ENCODE measurements at regions not wholly inside any gene's neighbourhood (a gene's known extent, or its start where the extent isn't known, plus 50 kb on each side); places are given as distances from the start of the nearest gene placed in this dataset.
A peak's percentile ranks its signal among the peaks of the same experiment; 100 is the strongest.

DNA sequence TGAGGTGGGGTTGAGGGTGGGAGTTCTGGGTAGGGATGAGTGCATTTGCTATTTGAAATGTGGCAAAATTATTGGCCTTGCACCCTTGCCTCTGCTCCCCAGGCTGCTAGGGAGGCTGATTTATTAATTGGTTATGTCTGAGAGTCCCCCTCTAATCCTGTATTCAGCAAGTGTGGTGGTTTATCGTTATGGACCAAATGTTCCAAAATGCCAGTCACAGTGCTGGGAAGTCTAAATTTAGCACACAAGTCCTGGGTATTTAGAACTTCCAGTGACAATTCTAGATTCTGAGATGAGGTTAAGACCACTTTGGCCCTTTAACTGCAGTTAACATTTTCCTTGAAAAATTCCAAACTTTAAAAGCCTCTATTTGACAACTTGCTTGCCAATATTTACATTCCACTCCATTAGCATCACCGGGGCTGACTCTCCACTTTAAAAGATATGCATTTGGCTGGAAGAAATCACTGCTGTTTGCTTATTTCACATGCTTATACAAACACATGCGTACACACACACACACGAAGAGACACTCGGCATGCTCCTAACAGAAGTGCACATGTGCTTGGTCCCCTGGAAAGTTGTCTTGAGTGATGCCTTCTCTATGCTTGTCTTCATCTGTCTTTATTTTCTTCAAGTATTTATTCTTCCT lies 247.7 kb downstream of the IL20RB start:
- no peaks in the 10 kb centered on the region for H4K20me1 ChIP-seq (ENCODE audit: insufficient read depth, low read length)
- DNase-seq (ENCODE audit: low spot score) (peak; percentile 21), FAIRE-seq (no peak), ATAC-seq (no peak)
- TF ChIP-seq, protein P1, sequence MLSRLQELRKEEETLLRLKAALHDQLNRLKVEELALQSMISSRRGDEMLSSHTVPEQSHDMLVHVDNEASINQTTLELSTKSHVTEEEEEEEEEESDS (CRISPR knock-in tag; IDR thresholded peaks at IDR 0.05; ENCODE audit: borderline replicate concordance), result no peak
- no peak for TF ChIP-seq MEIS2 (CRISPR knock-in tag; IDR thresholded peaks at IDR 0.05)
- no peak for TF ChIP-seq PRMT3 (CRISPR knock-in tag; IDR thresholded peaks at IDR 0.05; ENCODE audit: borderline replicate concordance, low read depth)
- TF ChIP-seq, protein P2, sequence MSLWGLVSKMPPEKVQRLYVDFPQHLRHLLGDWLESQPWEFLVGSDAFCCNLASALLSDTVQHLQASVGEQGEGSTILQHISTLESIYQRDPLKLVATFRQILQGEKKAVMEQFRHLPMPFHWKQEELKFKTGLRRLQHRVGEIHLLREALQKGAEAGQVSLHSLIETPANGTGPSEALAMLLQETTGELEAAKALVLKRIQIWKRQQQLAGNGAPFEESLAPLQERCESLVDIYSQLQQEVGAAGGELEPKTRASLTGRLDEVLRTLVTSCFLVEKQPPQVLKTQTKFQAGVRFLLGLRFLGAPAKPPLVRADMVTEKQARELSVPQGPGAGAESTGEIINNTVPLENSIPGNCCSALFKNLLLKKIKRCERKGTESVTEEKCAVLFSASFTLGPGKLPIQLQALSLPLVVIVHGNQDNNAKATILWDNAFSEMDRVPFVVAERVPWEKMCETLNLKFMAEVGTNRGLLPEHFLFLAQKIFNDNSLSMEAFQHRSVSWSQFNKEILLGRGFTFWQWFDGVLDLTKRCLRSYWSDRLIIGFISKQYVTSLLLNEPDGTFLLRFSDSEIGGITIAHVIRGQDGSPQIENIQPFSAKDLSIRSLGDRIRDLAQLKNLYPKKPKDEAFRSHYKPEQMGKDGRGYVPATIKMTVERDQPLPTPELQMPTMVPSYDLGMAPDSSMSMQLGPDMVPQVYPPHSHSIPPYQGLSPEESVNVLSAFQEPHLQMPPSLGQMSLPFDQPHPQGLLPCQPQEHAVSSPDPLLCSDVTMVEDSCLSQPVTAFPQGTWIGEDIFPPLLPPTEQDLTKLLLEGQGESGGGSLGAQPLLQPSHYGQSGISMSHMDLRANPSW (CRISPR knock-in tag; IDR thresholded peaks at IDR 0.05; ENCODE audit: borderline replicate concordance), result no peak
- no peak for TF ChIP-seq ZNF720 (CRISPR knock-in tag; IDR thresholded peaks at IDR 0.05)
- TF ChIP-seq, protein P3, sequence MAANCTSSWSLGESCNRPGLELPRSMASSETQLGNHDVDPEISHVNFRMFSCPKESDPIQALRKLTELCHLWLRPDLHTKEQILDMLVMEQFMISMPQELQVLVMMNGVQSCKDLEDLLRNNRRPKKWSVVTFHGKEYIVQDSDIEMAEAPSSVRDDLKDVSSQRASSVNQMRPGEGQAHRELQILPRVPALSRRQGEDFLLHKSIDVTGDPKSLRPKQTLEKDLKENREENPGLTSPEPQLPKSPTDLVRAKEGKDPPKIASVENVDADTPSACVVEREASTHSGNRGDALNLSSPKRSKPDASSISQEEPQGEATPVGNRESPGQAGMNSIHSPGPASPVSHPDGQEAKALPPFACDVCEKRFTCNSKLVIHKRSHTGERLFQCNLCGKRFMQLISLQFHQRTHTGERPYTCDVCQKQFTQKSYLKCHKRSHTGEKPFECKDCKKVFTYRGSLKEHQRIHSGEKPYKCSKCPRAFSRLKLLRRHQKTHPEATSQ (CRISPR knock-in tag; IDR thresholded peaks at IDR 0.05; ENCODE audit: borderline replicate concordance), result no peak
- TF ChIP-seq, protein P4, sequence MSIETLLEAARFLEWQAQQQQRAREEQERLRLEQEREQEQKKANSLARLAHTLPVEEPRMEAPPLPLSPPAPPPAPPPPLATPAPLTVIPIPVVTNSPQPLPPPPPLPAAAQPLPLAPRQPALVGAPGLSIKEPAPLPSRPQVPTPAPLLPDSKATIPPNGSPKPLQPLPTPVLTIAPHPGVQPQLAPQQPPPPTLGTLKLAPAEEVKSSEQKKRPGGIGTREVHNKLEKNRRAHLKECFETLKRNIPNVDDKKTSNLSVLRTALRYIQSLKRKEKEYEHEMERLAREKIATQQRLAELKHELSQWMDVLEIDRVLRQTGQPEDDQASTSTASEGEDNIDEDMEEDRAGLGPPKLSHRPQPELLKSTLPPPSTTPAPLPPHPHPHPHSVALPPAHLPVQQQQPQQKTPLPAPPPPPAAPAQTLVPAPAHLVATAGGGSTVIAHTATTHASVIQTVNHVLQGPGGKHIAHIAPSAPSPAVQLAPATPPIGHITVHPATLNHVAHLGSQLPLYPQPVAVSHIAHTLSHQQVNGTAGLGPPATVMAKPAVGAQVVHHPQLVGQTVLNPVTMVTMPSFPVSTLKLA (IDR thresholded peaks at IDR 0.05), result peak; percentile 76
- H3K27me3 ChIP-seq (ENCODE audit: control insufficient read depth in 1 of 2, insufficient read depth in 2 of 2, low read length in 2 of 2), result no peaks in the 10 kb centered on the region
- no peak overlapping the region for H3K27ac ChIP-seq (ENCODE audit: extremely low read length, insufficient read depth, low read length)
- H3K4me2 ChIP-seq (ENCODE audit: low read depth, low read length), result no peak overlapping the region
- H2AFZ ChIP-seq (ENCODE audit: low read length), result no peak overlapping the region
- no peak overlapping the region for H3K9ac ChIP-seq (ENCODE audit: insufficient read depth, low read depth, low read length)
- BruUV-seq (replicated peaks), result no TSS peak
- ChIA-PET POLR2A (no interaction called here), CTCF (ENCODE audit: low intra/inter-chr PET ratio, low total read pairs) (no interaction called here)
- WGBS (ENCODE audit: low lambda C conversion rate), result 0% methylated on average over 5 of the region's 5 CpGs
- no peaks in the 10 kb centered on the region for H3K79me2 ChIP-seq (ENCODE audit: insufficient read depth, low read length)
- H3K4me3 ChIP-seq (replicated peaks in 1 of 3; ENCODE audit: insufficient read depth in 1 of 3, low read depth in 2 of 3, low read length in 3 of 3), result no peak overlapping the region
- intact Hi-C loops (cut with micrococcal nuclease; ENCODE audit: unreplicated experiment) (no loop called here), in situ Hi-C loops (cut with HindIII; ENCODE audit: extremely low pct_ligation_motif_present, low pct_unique_long_range_greater_than_20kb) (no loop called here)
- H3K9me3 ChIP-seq (ENCODE audit: low read length), result no peaks in the 10 kb centered on the region
- H3K4me1 ChIP-seq (ENCODE audit: insufficient read depth, low read length), result no peaks in the 10 kb centered on the region
- no peaks in the 10 kb centered on the region for H3K36me3 ChIP-seq (replicated peaks in 1 of 2; ENCODE audit: control insufficient read depth in 1 of 2, insufficient read depth in 2 of 2, low read length in 2 of 2)

Data from HepG2 (cell line).